ENCODE measurements at regions not wholly inside any gene's neighbourhood (a gene's known extent, or its start where the extent isn't known, plus 50 kb on each side); places are given as distances from the start of the nearest gene placed in this dataset.

- no peak for DNase-seq
- Histone ChIP-seq H3K9me3 (ENCODE audit: control extremely low read depth in 1 of 5, control insufficient read depth in 4 of 5, insufficient read depth in 2 of 5, low read depth in 1 of 5, low read length in 4 of 5) (peaks cover 0 to 3% (median 2%) of the 10 kb centered on the region in 5 experiments), H3K36me3 (ENCODE audit: control insufficient read depth in 4 of 4, insufficient read depth in 4 of 4, low read length in 3 of 4) (no peaks in the 10 kb centered on the region), H3K4me1 (ENCODE audit: control extremely low read depth in 1 of 4, control insufficient read depth in 4 of 4, insufficient read depth in 4 of 4, low read length in 3 of 4) (no peaks in the 10 kb centered on the region), H3K27me3 (replicated peaks in 2 of 5; ENCODE audit: control insufficient read depth in 4 of 5, insufficient read depth in 5 of 5, low read length in 4 of 5) (no peaks in the 10 kb centered on the region), H3K27ac (ENCODE audit: insufficient read depth in 1 of 2, low read depth in 1 of 2, low read length in 2 of 2, poor library complexity in 1 of 2, severe bottlenecking in 2 of 2) (no peak overlapping the region), H3K4me3 (ENCODE audit: control insufficient read depth in 1 of 7, extremely low read depth in 1 of 7, insufficient read depth in 4 of 7, low read depth in 2 of 7, low read length in 6 of 7) (no peak overlapping the region)
- ChIA-PET POLR2A (no interaction called here), CTCF (no interaction called here)
- WGBS (ENCODE audit: insufficient coverage) = 75% methylated on average over 1 of the region's 2 CpGs
These were observed 439.6 kb downstream of the CDH8 start for GRCh38 chr16:61596655-61597054.

GRCh38 chr16:61595605-61596004 is 440.6 kb downstream of the CDH8 start:
- DNase-seq = no peak
- POLR2A ChIA-PET = no interaction called here
- WGBS (ENCODE audit: insufficient coverage) = no CpG with 5 or more reads among the region's 3 CpGs

GRCh38 chr16:61590577-61590976 is 445.7 kb downstream of the CDH8 start:
- H3K36me3 ChIP-seq (ENCODE audit: control insufficient read depth in 4 of 4, insufficient read depth in 4 of 4, low read length in 3 of 4) = no peaks in the 10 kb centered on the region
- H3K4me3 ChIP-seq (ENCODE audit: control insufficient read depth in 1 of 7, extremely low read depth in 1 of 7, insufficient read depth in 4 of 7, low read depth in 2 of 7, low read length in 6 of 7) = no peak overlapping the region
- H3K9me3 ChIP-seq (ENCODE audit: control extremely low read depth in 1 of 5, control insufficient read depth in 4 of 5, insufficient read depth in 2 of 5, low read depth in 1 of 5, low read length in 4 of 5) = peaks cover 0 to 3% (median 2%) of the 10 kb centered on the region in 5 experiments
- WGBS (ENCODE audit: insufficient coverage) = 100% methylated on average over 1 of the region's 1 CpG
- ChIA-PET POLR2A (no interaction called here), CTCF (no interaction called here)
- H3K4me1 ChIP-seq (ENCODE audit: control extremely low read depth in 1 of 4, control insufficient read depth in 4 of 4, insufficient read depth in 4 of 4, low read length in 3 of 4) = no peaks in the 10 kb centered on the region
- DNase-seq = no peak
- H3K27ac ChIP-seq (ENCODE audit: insufficient read depth in 1 of 2, low read depth in 1 of 2, low read length in 2 of 2, poor library complexity in 1 of 2, severe bottlenecking in 2 of 2) = no peak overlapping the region
- H3K27me3 ChIP-seq (replicated peaks in 2 of 5; ENCODE audit: control insufficient read depth in 4 of 5, insufficient read depth in 5 of 5, low read length in 4 of 5) = no peaks in the 10 kb centered on the region

More at GRCh38 chr16:61595605-61596004, 440.6 kb downstream of the CDH8 start:
- H3K9me3 ChIP-seq (ENCODE audit: control extremely low read depth in 1 of 5, control insufficient read depth in 4 of 5, insufficient read depth in 2 of 5, low read depth in 1 of 5, low read length in 4 of 5) = peaks cover 0 to 3% (median 2%) of the 10 kb centered on the region in 5 experiments
- H3K27me3 ChIP-seq (replicated peaks in 2 of 5; ENCODE audit: control insufficient read depth in 4 of 5, insufficient read depth in 5 of 5, low read length in 4 of 5) = no peaks in the 10 kb centered on the region
- no peaks in the 10 kb centered on the region for H3K36me3 ChIP-seq (ENCODE audit: control insufficient read depth in 4 of 4, insufficient read depth in 4 of 4, low read length in 3 of 4)
- H3K4me3 ChIP-seq (ENCODE audit: control insufficient read depth in 1 of 7, extremely low read depth in 1 of 7, insufficient read depth in 4 of 7, low read depth in 2 of 7, low read length in 6 of 7) = no peak overlapping the region
- CTCF ChIA-PET = no interaction called here
- no peak overlapping the region for H3K27ac ChIP-seq (ENCODE audit: insufficient read depth in 1 of 2, low read depth in 1 of 2, low read length in 2 of 2, poor library complexity in 1 of 2, severe bottlenecking in 2 of 2)
- no peaks in the 10 kb centered on the region for H3K4me1 ChIP-seq (ENCODE audit: control extremely low read depth in 1 of 4, control insufficient read depth in 4 of 4, insufficient read depth in 4 of 4, low read length in 3 of 4)

GRCh38 chr16:61587526-61587925 is 448.7 kb downstream of the CDH8 start:
- Histone ChIP-seq H3K9me3 (ENCODE audit: control extremely low read depth in 1 of 5, control insufficient read depth in 4 of 5, insufficient read depth in 2 of 5, low read depth in 1 of 5, low read length in 4 of 5) (peaks cover 0 to 2% (median 0%) of the 10 kb centered on the region in 5 experiments), H3K27ac (ENCODE audit: insufficient read depth in 1 of 2, low read depth in 1 of 2, low read length in 2 of 2, poor library complexity in 1 of 2, severe bottlenecking in 2 of 2) (no peak overlapping the region), H3K4me3 (ENCODE audit: control insufficient read depth in 1 of 7, extremely low read depth in 1 of 7, insufficient read depth in 4 of 7, low read depth in 2 of 7, low read length in 6 of 7) (no peak overlapping the region), H3K4me1 (ENCODE audit: control extremely low read depth in 1 of 4, control insufficient read depth in 4 of 4, insufficient read depth in 4 of 4, low read length in 3 of 4) (no peaks in the 10 kb centered on the region), H3K27me3 (replicated peaks in 2 of 5; ENCODE audit: control insufficient read depth in 4 of 5, insufficient read depth in 5 of 5, low read length in 4 of 5) (no peaks in the 10 kb centered on the region), H3K36me3 (ENCODE audit: control insufficient read depth in 4 of 4, insufficient read depth in 4 of 4, low read length in 3 of 4) (no peaks in the 10 kb centered on the region)
- CTCF ChIA-PET = no interaction called here
- DNase-seq = no peak
- POLR2A ChIA-PET = no interaction called here
- WGBS (ENCODE audit: insufficient coverage) = no CpG with 5 or more reads among the region's 2 CpGs

- Histone ChIP-seq H3K27ac (ENCODE audit: insufficient read depth in 1 of 2, low read depth in 1 of 2, low read length in 2 of 2, poor library complexity in 1 of 2, severe bottlenecking in 2 of 2) (no peak overlapping the region), H3K9me3 (ENCODE audit: control extremely low read depth in 1 of 5, control insufficient read depth in 4 of 5, insufficient read depth in 2 of 5, low read depth in 1 of 5, low read length in 4 of 5) (no peaks in the 10 kb centered on the region), H3K4me1 (ENCODE audit: control extremely low read depth in 1 of 4, control insufficient read depth in 4 of 4, insufficient read depth in 4 of 4, low read length in 3 of 4) (no peaks in the 10 kb centered on the region), H3K36me3 (ENCODE audit: control insufficient read depth in 4 of 4, insufficient read depth in 4 of 4, low read length in 3 of 4) (no peaks in the 10 kb centered on the region), H3K4me3 (ENCODE audit: control insufficient read depth in 1 of 7, extremely low read depth in 1 of 7, insufficient read depth in 4 of 7, low read depth in 2 of 7, low read length in 6 of 7) (no peak overlapping the region), H3K27me3 (replicated peaks in 2 of 5; ENCODE audit: control insufficient read depth in 4 of 5, insufficient read depth in 5 of 5, low read length in 4 of 5) (no peaks in the 10 kb centered on the region)
- CTCF ChIA-PET = no interaction called here
- DNase-seq = no peak
- POLR2A ChIA-PET = no interaction called here
- WGBS (ENCODE audit: insufficient coverage) = 96% methylated on average over 19 of the region's 24 CpGs
These were observed 454.7 kb downstream of the CDH8 start for GRCh38 chr16:61581417-61582046.

- no peaks in the 10 kb centered on the region for H3K27me3 ChIP-seq (replicated peaks in 2 of 5; ENCODE audit: control insufficient read depth in 4 of 5, insufficient read depth in 5 of 5, low read length in 4 of 5)
- WGBS (ENCODE audit: insufficient coverage) = 99% methylated on average over 14 of the region's 17 CpGs
- no peak overlapping the region for H3K27ac ChIP-seq (ENCODE audit: insufficient read depth in 1 of 2, low read depth in 1 of 2, low read length in 2 of 2, poor library complexity in 1 of 2, severe bottlenecking in 2 of 2)
- CTCF ChIA-PET = no interaction called here
- DNase-seq = no peak
- no peaks in the 10 kb centered on the region for H3K4me1 ChIP-seq (ENCODE audit: control extremely low read depth in 1 of 4, control insufficient read depth in 4 of 4, insufficient read depth in 4 of 4, low read length in 3 of 4)
- H3K36me3 ChIP-seq (ENCODE audit: control insufficient read depth in 4 of 4, insufficient read depth in 4 of 4, low read length in 3 of 4) = no peaks in the 10 kb centered on the region
- POLR2A ChIA-PET = no interaction called here
- H3K4me3 ChIP-seq (ENCODE audit: control insufficient read depth in 1 of 7, extremely low read depth in 1 of 7, insufficient read depth in 4 of 7, low read depth in 2 of 7, low read length in 6 of 7) = no peak overlapping the region
- no peaks in the 10 kb centered on the region for H3K9me3 ChIP-seq (ENCODE audit: control extremely low read depth in 1 of 5, control insufficient read depth in 4 of 5, insufficient read depth in 2 of 5, low read depth in 1 of 5, low read length in 4 of 5)
These were observed 455.7 kb downstream of the CDH8 start for GRCh38 chr16:61580579-61580978.

GRCh38 chr16:61579195-61579594 is 457.0 kb downstream of the CDH8 start:
- Histone ChIP-seq H3K9me3 (ENCODE audit: control extremely low read depth in 1 of 5, control insufficient read depth in 4 of 5, insufficient read depth in 2 of 5, low read depth in 1 of 5, low read length in 4 of 5) (no peaks in the 10 kb centered on the region), H3K4me3 (ENCODE audit: control insufficient read depth in 1 of 7, extremely low read depth in 1 of 7, insufficient read depth in 4 of 7, low read depth in 2 of 7, low read length in 6 of 7) (no peak overlapping the region), H3K27me3 (replicated peaks in 2 of 5; ENCODE audit: control insufficient read depth in 4 of 5, insufficient read depth in 5 of 5, low read length in 4 of 5) (no peaks in the 10 kb centered on the region), H3K4me1 (ENCODE audit: control extremely low read depth in 1 of 4, control insufficient read depth in 4 of 4, insufficient read depth in 4 of 4, low read length in 3 of 4) (no peaks in the 10 kb centered on the region), H3K27ac (ENCODE audit: insufficient read depth in 1 of 2, low read depth in 1 of 2, low read length in 2 of 2, poor library complexity in 1 of 2, severe bottlenecking in 2 of 2) (no peak overlapping the region), H3K36me3 (ENCODE audit: control insufficient read depth in 4 of 4, insufficient read depth in 4 of 4, low read length in 3 of 4) (no peaks in the 10 kb centered on the region)
- no peak for DNase-seq
- CTCF ChIA-PET = no interaction called here
- WGBS (ENCODE audit: insufficient coverage) = 100% methylated on average over 1 of the region's 2 CpGs
- POLR2A ChIA-PET = no interaction called here

All from common myeloid progenitor, CD34-positive (primary cell).